WERI-Rb-1 (cell line): ENCODE measurements at regions not wholly inside any gene's neighbourhood (a gene's known extent, or its start where the extent isn't known, plus 50 kb on each side); places are given as distances from the start of the nearest gene placed in this dataset.

Experiments used
- DNase-seq: peaks from one replicate; pipeline ENCODE4 v3.0.0-alpha.2; 2020
- H3K27ac ChIP-seq: fragments of 250-450 bp; sonication (Bioruptor Pico); 2 replicates; pipeline ENCODE4 v1.5.1; 2020; ENCODE audit warnings: mild to moderate bottlenecking, moderate library complexity
- H3K27me3 ChIP-seq: fragments of 250-450 bp; sonication (Bioruptor Pico); 2 replicates; pipeline ENCODE4 v1.5.1; 2021; ENCODE audit warnings: mild to moderate bottlenecking, low read depth, moderate library complexity; ENCODE audit not compliant: insufficient read depth, severe bottlenecking
- H3K36me3 ChIP-seq: fragments of 250-450 bp; sonication (Bioruptor Pico); 2 replicates; pipeline ENCODE4 v1.5.1; 2020; ENCODE audit warnings: mild to moderate bottlenecking, moderate library complexity
- H3K4me3 ChIP-seq: 2 replicates; pipeline ENCODE4 v1.5.1; 2011; ENCODE audit warnings: low read depth, mild to moderate bottlenecking, control low read depth, low read length
- H3K9me3 ChIP-seq: fragments of 250-450 bp; sonication (Bioruptor Pico); 2 replicates; pipeline ENCODE4 v1.5.1; 2021; ENCODE audit warnings: mild to moderate bottlenecking, moderate library complexity; ENCODE audit not compliant: severe bottlenecking
- TF ChIP-seq, protein P1 (sequence below): IDR thresholded peaks from 2 replicates; pipeline ENCODE4 v1.5.1; 2011; ENCODE audit warnings: low read depth, mild to moderate bottlenecking, control low read depth, inconsistent platforms, low read length

DNA sequence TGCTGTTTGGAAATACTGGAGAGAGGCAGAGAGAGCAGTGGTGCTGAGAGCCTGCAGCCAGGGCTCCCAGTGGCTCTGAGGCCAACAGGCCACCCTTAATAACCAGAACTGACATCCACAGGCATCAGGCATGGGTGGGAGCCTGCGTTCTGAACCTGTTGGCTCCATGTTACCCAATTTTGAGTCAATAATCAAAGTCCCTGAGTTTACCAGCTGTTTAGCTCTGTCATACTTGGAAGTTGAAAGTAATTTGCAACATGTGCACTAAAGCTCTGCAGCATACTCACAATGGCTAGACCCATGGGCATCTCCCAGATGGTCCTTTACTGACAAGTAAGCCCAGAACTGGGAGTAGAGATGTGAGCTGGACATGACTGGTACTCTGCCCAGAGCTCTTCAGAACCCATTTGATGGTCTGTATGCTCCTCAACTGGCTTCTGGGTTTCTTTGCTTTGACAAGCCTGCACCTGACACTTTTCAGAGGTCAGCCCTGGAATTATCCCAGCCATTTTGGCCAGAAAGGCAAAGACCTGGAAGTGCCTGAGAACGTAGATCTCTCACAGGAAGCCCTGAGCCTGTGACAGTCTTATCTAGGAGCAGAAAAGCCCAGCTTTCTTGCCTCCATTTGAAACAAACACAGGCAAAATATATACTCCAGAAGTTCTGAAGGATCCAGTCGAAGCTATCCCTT lies 122.4 kb upstream of the CITED2 start:
- no peaks in the 10 kb centered on the region for H3K9me3 ChIP-seq
- no peak for DNase-seq
- no peaks in the 10 kb centered on the region for H3K36me3 ChIP-seq
- no peak overlapping the region for H3K27ac ChIP-seq
- H3K27me3 ChIP-seq = no peaks in the 10 kb centered on the region
- H3K4me3 ChIP-seq = no peak overlapping the region
- TF ChIP-seq, protein P1, sequence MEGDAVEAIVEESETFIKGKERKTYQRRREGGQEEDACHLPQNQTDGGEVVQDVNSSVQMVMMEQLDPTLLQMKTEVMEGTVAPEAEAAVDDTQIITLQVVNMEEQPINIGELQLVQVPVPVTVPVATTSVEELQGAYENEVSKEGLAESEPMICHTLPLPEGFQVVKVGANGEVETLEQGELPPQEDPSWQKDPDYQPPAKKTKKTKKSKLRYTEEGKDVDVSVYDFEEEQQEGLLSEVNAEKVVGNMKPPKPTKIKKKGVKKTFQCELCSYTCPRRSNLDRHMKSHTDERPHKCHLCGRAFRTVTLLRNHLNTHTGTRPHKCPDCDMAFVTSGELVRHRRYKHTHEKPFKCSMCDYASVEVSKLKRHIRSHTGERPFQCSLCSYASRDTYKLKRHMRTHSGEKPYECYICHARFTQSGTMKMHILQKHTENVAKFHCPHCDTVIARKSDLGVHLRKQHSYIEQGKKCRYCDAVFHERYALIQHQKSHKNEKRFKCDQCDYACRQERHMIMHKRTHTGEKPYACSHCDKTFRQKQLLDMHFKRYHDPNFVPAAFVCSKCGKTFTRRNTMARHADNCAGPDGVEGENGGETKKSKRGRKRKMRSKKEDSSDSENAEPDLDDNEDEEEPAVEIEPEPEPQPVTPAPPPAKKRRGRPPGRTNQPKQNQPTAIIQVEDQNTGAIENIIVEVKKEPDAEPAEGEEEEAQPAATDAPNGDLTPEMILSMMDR = no peak

GRCh38 chr6:139494376-139494990 lies 120.0 kb upstream of the CITED2 start:
- H3K4me3 ChIP-seq = no peak overlapping the region

DNA sequence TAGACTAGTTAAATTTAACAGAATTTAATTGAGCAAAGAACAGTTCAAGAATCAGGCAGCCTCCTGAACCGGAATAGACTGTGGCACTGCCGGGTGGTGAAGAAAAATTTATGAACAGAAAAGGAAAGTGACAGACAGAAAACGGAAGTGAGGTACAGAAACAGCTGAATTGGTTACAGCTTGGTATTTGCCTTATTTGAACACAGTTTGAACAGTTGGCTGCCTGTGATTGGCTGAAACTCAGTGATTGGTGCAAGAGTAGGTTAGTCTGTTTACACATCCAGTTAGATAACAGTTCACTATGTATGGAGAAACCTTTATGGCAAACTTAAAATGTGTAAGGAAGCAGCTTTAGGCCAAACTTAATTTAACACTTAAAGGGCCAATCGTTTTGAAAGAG lies 116.0 kb upstream of the CITED2 start:
- TF ChIP-seq, protein P1 = no peak
- Histone ChIP-seq H3K36me3 (no peaks in the 10 kb centered on the region), H3K27ac (no peak overlapping the region), H3K9me3 (no peaks in the 10 kb centered on the region), H3K27me3 (no peaks in the 10 kb centered on the region), H3K4me3 (no peak overlapping the region)
- DNase-seq = no peak

More at GRCh38 chr6:139494376-139494990, 120.0 kb upstream of the CITED2 start:
- no peak for DNase-seq
- TF ChIP-seq, protein P1 = no peak
- no peak overlapping the region for H3K27ac ChIP-seq
- H3K9me3 ChIP-seq = no peaks in the 10 kb centered on the region
- H3K36me3 ChIP-seq = no peaks in the 10 kb centered on the region
- no peaks in the 10 kb centered on the region for H3K27me3 ChIP-seq

DNA sequence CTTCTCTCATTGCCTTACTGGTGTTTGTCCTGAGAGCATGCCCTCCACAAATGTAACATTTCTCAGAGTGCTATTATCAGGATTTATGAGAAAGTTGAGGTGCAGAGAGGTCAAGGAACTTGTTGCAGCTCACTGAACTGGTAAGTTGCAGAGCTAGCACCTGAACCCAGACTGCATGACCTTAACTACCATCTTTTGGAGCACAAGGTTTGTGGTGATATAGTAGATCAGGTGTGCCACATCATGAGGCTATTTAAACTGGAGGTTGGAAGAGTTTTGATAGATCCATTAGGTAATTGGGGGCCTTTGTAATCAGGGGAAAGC lies 112.0 kb upstream of the CITED2 start:
- Histone ChIP-seq H3K36me3 (no peaks in the 10 kb centered on the region), H3K27me3 (no peaks in the 10 kb centered on the region), H3K9me3 (no peaks in the 10 kb centered on the region), H3K27ac (no peak overlapping the region), H3K4me3 (no peak overlapping the region)
- TF ChIP-seq, protein P1 = no peak
- DNase-seq = no peak

DNA sequence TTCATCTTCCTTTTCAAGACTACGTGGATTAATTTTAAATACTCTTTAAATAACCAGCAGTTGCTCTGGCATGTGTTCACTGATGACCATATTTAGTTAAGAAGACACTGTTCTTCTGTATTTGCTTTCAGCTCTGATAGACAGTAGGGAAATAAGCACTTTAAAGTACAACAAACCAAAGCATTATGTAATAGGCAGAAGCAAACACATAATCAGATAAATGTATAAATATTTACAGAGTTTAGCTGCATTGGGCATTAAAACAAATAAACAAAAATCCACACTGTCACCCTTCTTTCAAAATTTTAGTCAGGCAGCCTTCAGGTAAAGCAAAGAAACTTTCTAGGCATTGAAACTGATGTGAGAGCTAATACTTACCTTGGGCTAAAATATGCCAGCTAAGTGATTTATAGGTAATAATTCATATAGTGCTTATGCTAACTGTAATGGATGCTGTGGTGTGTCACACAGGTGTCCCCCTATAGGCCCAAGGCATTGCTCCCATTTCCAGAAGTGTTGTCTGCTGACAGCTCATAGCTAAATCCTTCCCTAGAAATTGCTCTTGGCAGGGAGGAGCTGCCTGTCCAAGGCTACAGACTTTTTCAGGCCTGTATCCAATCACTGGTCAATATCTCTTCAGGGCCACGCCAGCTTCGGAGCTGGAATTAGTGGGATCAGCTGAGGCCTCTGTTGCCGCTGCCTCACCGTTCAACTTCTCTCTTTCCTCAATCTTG lies 111.5 kb upstream of the CITED2 start:
- no peaks in the 10 kb centered on the region for H3K27me3 ChIP-seq
- no peak overlapping the region for H3K4me3 ChIP-seq
- DNase-seq = no peak
- TF ChIP-seq, protein P1 = no peak
- no peaks in the 10 kb centered on the region for H3K36me3 ChIP-seq
- no peaks in the 10 kb centered on the region for H3K9me3 ChIP-seq
- H3K27ac ChIP-seq = no peak overlapping the region
